ENCODE measurements at regions not wholly inside any gene's neighbourhood (a gene's known extent, or its start where the extent isn't known, plus 50 kb on each side); places are given as distances from the start of the nearest gene placed in this dataset.

DNA sequence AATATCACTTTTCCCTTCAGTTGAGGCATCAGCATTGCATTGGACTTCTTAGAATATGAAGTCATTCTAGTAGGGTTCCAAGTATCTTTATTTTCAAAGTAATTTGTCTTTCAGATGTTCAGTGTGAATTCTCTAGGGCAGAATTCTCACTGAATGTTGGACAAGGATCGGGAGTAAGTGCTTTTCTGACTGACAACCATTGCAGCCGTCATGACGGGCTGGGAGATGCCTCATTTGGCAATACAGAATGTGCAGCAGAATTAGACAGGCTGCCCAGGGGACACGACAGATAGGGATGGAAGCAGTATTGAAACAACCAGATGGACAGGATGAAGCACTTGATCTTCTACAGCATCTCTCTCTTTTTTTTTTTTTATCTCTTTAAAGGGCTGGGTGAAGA lies 129.0 kb downstream of the ICE1 start:
- TF ChIP-seq, protein P1, sequence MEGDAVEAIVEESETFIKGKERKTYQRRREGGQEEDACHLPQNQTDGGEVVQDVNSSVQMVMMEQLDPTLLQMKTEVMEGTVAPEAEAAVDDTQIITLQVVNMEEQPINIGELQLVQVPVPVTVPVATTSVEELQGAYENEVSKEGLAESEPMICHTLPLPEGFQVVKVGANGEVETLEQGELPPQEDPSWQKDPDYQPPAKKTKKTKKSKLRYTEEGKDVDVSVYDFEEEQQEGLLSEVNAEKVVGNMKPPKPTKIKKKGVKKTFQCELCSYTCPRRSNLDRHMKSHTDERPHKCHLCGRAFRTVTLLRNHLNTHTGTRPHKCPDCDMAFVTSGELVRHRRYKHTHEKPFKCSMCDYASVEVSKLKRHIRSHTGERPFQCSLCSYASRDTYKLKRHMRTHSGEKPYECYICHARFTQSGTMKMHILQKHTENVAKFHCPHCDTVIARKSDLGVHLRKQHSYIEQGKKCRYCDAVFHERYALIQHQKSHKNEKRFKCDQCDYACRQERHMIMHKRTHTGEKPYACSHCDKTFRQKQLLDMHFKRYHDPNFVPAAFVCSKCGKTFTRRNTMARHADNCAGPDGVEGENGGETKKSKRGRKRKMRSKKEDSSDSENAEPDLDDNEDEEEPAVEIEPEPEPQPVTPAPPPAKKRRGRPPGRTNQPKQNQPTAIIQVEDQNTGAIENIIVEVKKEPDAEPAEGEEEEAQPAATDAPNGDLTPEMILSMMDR (conservative IDR thresholded peaks at IDR 0.05; ENCODE audit: low read depth, low read length) = no peak
- no peak for TF ChIP-seq EZH2 (IDR thresholded peaks at IDR 0.05; ENCODE audit: borderline replicate concordance, low read depth, low read length, poor library complexity, severe bottlenecking)
